ENCODE measurements at regions not wholly inside any gene's neighbourhood (a gene's known extent, or its start where the extent isn't known, plus 50 kb on each side); places are given as distances from the start of the nearest gene placed in this dataset.

DNA sequence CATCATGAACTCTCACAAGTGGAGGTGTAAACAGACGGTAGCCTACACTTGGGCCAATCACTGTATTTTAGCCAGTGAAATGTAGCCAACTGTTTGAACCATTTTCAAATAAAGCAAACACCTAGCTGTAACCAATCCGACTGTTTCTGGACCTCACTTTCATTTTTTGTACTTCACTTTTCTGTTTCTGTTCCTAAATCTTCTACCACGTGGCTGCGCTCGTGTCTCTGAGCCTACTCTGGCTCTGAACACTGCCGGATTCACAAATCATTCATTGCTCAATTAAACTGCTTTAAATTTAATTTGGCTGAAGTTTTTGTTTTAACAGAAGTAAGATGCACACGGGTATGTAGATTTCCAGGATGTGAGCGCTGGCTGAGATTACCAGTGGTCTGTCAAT is 319.1 kb downstream of the RAPGEF2 start (continued):
- TF ChIP-seq, protein P1, sequence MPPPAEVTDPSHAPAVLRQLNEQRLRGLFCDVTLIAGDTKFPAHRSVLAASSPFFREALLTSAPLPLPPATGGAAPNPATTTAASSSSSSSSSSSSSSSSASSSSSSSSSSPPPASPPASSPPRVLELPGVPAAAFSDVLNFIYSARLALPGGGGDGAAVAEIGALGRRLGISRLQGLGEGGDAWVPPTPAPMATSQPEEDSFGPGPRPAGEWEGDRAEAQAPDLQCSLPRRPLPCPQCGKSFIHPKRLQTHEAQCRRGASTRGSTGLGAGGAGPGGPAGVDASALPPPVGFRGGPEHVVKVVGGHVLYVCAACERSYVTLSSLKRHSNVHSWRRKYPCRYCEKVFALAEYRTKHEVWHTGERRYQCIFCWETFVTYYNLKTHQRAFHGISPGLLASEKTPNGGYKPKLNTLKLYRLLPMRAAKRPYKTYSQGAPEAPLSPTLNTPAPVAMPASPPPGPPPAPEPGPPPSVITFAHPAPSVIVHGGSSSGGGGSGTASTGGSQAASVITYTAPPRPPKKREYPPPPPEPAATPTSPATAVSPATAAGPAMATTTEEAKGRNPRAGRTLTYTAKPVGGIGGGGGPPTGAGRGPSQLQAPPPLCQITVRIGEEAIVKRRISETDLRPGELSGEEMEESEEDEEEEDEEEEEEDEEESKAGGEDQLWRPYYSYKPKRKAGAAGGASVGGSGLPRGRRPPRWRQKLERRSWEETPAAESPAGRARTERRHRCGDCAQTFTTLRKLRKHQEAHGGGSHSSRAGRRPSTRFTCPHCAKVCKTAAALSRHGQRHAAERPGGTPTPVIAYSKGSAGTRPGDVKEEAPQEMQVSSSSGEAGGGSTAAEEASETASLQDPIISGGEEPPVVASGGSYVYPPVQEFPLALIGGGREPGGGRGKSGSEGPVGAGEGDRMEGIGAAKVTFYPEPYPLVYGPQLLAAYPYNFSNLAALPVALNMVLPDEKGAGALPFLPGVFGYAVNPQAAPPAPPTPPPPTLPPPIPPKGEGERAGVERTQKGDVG (CRISPR knock-in tag; IDR thresholded peaks at IDR 0.05; ENCODE audit: borderline replicate concordance): no peak

DNA sequence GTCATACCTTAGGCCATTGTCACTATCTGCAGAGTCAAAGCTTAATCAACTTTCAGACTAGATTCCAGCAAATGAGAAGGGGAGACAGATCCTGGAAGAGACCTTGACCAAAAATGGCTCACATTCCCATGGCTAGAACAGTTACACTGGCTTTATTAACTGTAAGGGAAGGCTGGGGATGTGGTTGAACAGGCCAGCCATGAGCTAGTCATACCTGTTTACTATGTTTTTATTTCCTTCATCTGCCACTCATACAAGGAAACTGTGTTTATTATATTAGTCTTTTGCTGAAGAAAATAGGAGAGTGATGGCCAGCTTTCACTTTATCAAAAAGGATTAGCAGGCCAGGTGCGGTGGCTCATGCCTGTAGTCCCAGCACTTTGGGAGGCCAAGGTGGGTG is 319.7 kb downstream of the RAPGEF2 start:
- POLR2A ChIA-PET: no interaction called here

More for the DNA sequence above, 319.7 kb downstream of the RAPGEF2 start:
- DNase-seq (ENCODE audit: low spot score): no peak
- 100% methylated on average over 1 of the region's 1 CpG for WGBS (ENCODE audit: low lambda C conversion rate)
- no peak overlapping the region for H3K4me2 ChIP-seq (ENCODE audit: low read depth, low read length)
- TF ChIP-seq, protein P2, sequence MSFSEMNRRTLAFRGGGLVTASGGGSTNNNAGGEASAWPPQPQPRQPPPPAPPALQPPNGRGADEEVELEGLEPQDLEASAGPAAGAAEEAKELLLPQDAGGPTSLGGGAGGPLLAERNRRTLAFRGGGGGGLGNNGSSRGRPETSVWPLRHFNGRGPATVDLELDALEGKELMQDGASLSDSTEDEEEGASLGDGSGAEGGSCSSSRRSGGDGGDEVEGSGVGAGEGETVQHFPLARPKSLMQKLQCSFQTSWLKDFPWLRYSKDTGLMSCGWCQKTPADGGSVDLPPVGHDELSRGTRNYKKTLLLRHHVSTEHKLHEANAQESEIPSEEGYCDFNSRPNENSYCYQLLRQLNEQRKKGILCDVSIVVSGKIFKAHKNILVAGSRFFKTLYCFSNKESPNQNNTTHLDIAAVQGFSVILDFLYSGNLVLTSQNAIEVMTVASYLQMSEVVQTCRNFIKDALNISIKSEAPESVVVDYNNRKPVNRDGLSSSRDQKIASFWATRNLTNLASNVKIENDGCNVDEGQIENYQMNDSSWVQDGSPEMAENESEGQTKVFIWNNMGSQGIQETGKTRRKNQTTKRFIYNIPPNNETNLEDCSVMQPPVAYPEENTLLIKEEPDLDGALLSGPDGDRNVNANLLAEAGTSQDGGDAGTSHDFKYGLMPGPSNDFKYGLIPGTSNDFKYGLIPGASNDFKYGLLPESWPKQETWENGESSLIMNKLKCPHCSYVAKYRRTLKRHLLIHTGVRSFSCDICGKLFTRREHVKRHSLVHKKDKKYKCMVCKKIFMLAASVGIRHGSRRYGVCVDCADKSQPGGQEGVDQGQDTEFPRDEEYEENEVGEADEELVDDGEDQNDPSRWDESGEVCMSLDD (CRISPR knock-in tag; IDR thresholded peaks at IDR 0.05; ENCODE audit: borderline replicate concordance): no peak
- TF ChIP-seq, protein P3, sequence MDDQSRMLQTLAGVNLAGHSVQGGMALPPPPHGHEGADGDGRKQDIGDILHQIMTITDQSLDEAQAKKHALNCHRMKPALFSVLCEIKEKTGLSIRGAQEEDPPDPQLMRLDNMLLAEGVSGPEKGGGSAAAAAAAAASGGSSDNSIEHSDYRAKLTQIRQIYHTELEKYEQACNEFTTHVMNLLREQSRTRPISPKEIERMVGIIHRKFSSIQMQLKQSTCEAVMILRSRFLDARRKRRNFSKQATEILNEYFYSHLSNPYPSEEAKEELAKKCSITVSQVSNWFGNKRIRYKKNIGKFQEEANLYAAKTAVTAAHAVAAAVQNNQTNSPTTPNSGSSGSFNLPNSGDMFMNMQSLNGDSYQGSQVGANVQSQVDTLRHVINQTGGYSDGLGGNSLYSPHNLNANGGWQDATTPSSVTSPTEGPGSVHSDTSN (CRISPR knock-in tag; IDR thresholded peaks at IDR 0.05; ENCODE audit: borderline replicate concordance): no peak
- no peak for TF ChIP-seq FLYWCH1 (CRISPR knock-in tag; IDR thresholded peaks at IDR 0.05)
- no peak for TF ChIP-seq ZZZ3 (CRISPR knock-in tag; IDR thresholded peaks at IDR 0.05; ENCODE audit: borderline replicate concordance)
- no peak overlapping the region for H3K9ac ChIP-seq (ENCODE audit: insufficient read depth, low read depth, low read length)
- peaks cover 70% of the 10 kb centered on the region for H3K4me1 ChIP-seq (ENCODE audit: insufficient read depth, low read length)
- no TSS peak for BruUV-seq (replicated peaks)
- H2AFZ ChIP-seq (ENCODE audit: low read length): peak overlapping the region; percentile 70
- no peaks in the 10 kb centered on the region for H4K20me1 ChIP-seq (ENCODE audit: insufficient read depth, low read length)
- ATAC-seq: no peak
- intact Hi-C loops (cut with micrococcal nuclease; ENCODE audit: unreplicated experiment): no loop called here
- no peak for FAIRE-seq
- no peaks in the 10 kb centered on the region for H3K36me3 ChIP-seq (replicated peaks in 1 of 2; ENCODE audit: control insufficient read depth in 1 of 2, insufficient read depth in 2 of 2, low read length in 2 of 2)
- CTCF ChIA-PET (ENCODE audit: low intra/inter-chr PET ratio, low total read pairs): no interaction called here
- H3K27me3 ChIP-seq (ENCODE audit: control insufficient read depth in 1 of 2, insufficient read depth in 2 of 2, low read length in 2 of 2): no peaks in the 10 kb centered on the region
- H3K4me3 ChIP-seq (replicated peaks in 1 of 3; ENCODE audit: insufficient read depth in 1 of 3, low read depth in 2 of 3, low read length in 3 of 3): no peak overlapping the region
- no peaks in the 10 kb centered on the region for H3K9me3 ChIP-seq (ENCODE audit: low read length)
- no peak overlapping the region for H3K27ac ChIP-seq (ENCODE audit: extremely low read length, insufficient read depth, low read length)
- in situ Hi-C loops (cut with HindIII; ENCODE audit: extremely low pct_ligation_motif_present, low pct_unique_long_range_greater_than_20kb): no loop called here
- H3K79me2 ChIP-seq (ENCODE audit: insufficient read depth, low read length): no peaks in the 10 kb centered on the region
